GM12875 (cell line): ENCODE measurements at regions not wholly inside any gene's neighbourhood (a gene's known extent, or its start where the extent isn't known, plus 50 kb on each side); places are given as distances from the start of the nearest gene placed in this dataset.

Experiments used
- H3K4me3 ChIP-seq: one replicate; pipeline ENCODE4 v1.5.1; 2011; ENCODE audit warnings: low read depth, low read length, control low read depth
- CTCF ChIP-seq: IDR thresholded peaks from 2 replicates; pipeline ENCODE4 v1.5.1; 2011; ENCODE audit warnings: low read depth, mild to moderate bottlenecking, control low read depth, inconsistent platforms, low read length, moderate library complexity, borderline replicate concordance; ENCODE audit not compliant: insufficient read depth

- H3K4me3 ChIP-seq = no peak overlapping the region
- no peak for TF ChIP-seq CTCF
Observed at GRCh38 chr20:21024420-21024819, 81.7 kb downstream of the LINC00237 start.

- no peak for TF ChIP-seq CTCF
- no peak overlapping the region for H3K4me3 ChIP-seq
Observed at GRCh38 chr20:21022925-21023324, 83.2 kb downstream of the LINC00237 start.

GRCh38 chr20:21021472-21021790 is 84.7 kb downstream of the LINC00237 start:
- TF ChIP-seq CTCF = no peak
- no peak overlapping the region for H3K4me3 ChIP-seq

- H3K4me3 ChIP-seq = no peak overlapping the region
- TF ChIP-seq CTCF = no peak
Observed at GRCh38 chr20:21020659-21021471, 85.3 kb downstream of the LINC00237 start.

GRCh38 chr20:21019814-21020658 is 86.1 kb downstream of the LINC00237 start:
- no peak for TF ChIP-seq CTCF
- no peak overlapping the region for H3K4me3 ChIP-seq

GRCh38 chr20:21019468-21019813 is 86.7 kb downstream of the LINC00237 start:
- no peak overlapping the region for H3K4me3 ChIP-seq
- no peak for TF ChIP-seq CTCF

GRCh38 chr20:21018576-21018975 is 87.6 kb downstream of the LINC00237 start:
- H3K4me3 ChIP-seq = no peak overlapping the region
- no peak for TF ChIP-seq CTCF
